H1 (cell line): ENCODE measurements at regions not wholly inside any gene's neighbourhood (a gene's known extent, or its start where the extent isn't known, plus 50 kb on each side); places are given as distances from the start of the nearest gene placed in this dataset.
"Not testable (repeated sequence)": the region's sequence is repeated elsewhere in the genome, so short reads cannot be mapped to it uniquely, and the experiment has no call there.

Experiments used
- ASH2L ChIP-seq: fragments of 200-600, 300-600 bp; sonication (generic); IDR thresholded peaks from one replicate; pipeline ENCODE4 v1.7.1; 2017; ENCODE audit warnings: low read length
- CHD7 ChIP-seq: fragments of 300-600 bp; sonication (generic); IDR thresholded peaks from 2 replicates; pipeline ENCODE4 v1.7.1; 2012; ENCODE audit warnings: low read length, moderate library complexity, mild to moderate bottlenecking, inconsistent platforms; ENCODE audit not compliant: insufficient replicate concordance
- CTCF ChIP-seq, 3 experiments: IDR thresholded peaks; 1 replicate in 2 of 3; 2 replicates in 1 of 3; pipeline versions ENCODE4 v1.5.1 to v1.6.1; 2011; ENCODE audit warnings: low read length in 3 of 3, mild to moderate bottlenecking in 3 of 3, inconsistent platforms in 2 of 3, low read depth in 1 of 3, moderate library complexity in 1 of 3; ENCODE audit not compliant: insufficient read depth in 1 of 3; ENCODE audit errors: control extremely low read depth in 1 of 3
- EP300 ChIP-seq, 2 experiments: IDR thresholded peaks; 1 replicate in 1 of 2; 2 replicates in 1 of 2; pipeline ENCODE4 v1.6.1; 2011 to 2012; ENCODE audit warnings: low read depth in 2 of 2, low read length in 2 of 2, mild to moderate bottlenecking in 2 of 2, borderline replicate concordance in 1 of 2, inconsistent platforms in 1 of 2, moderate library complexity in 1 of 2
- EZH2 ChIP-seq: fragments of 200-600 bp; sonication (generic); IDR thresholded peaks from 2 replicates; pipeline ENCODE4 v1.7.1; 2012; ENCODE audit warnings: low read depth, mild to moderate bottlenecking, moderate library complexity, low read length, inconsistent platforms; ENCODE audit not compliant: severe bottlenecking
- GTF2F1 ChIP-seq: IDR thresholded peaks from 2 replicates; pipeline ENCODE4 v1.6.1; 2012; ENCODE audit warnings: low read depth, low read length, improper control_type of control experiment, borderline replicate concordance
- POLR2A ChIP-seq, 2 experiments: IDR thresholded peaks; 1 replicate in 1 of 2; 2 replicates in 1 of 2; pipeline ENCODE4 v1.6.1; 2011; ENCODE audit warnings: low read depth in 2 of 2, low read length in 2 of 2, mild to moderate bottlenecking in 2 of 2; ENCODE audit errors: control extremely low read depth in 1 of 2
- POLR2AphosphoS5 ChIP-seq: IDR thresholded peaks from 2 replicates; pipeline ENCODE4 v1.6.1; 2011; ENCODE audit warnings: low read depth, low read length
- TAF7 ChIP-seq: optimal IDR thresholded peaks from 2 replicates; pipeline ENCODE3; 2011; ENCODE audit warnings: low read depth, mild to moderate bottlenecking, inconsistent platforms, low read length, moderate library complexity, borderline replicate concordance
- TBP ChIP-seq: IDR thresholded peaks from 2 replicates; pipeline ENCODE4 v1.6.1; 2011; ENCODE audit warnings: low read depth, low read length, improper control_type of control experiment
- USF2 ChIP-seq: IDR thresholded peaks from 2 replicates; pipeline ENCODE4 v1.6.1; 2011; ENCODE audit warnings: low read length, improper control_type of control experiment

GRCh38 chr16:33976521-33976920 lies 517.1 kb downstream of the TP53TG3F start:
- not testable (repeated sequence) for TF ChIP-seq CTCF (IDR thresholded peaks at IDR 0.05; ENCODE audit: control extremely low read depth in 1 of 3, insufficient read depth in 1 of 3, low read depth in 1 of 3, low read length in 3 of 3); EP300 (IDR thresholded peaks at IDR 0.05; ENCODE audit: borderline replicate concordance in 1 of 2, low read depth in 2 of 2, low read length in 2 of 2); POLR2AphosphoS5; TAF7; POLR2A (IDR thresholded peaks at IDR 0.05; ENCODE audit: control extremely low read depth in 1 of 2, low read depth in 2 of 2, low read length in 2 of 2); USF2; ASH2L; CHD7; TBP; GTF2F1; EZH2
